ENCODE measurements at regions not wholly inside any gene's neighbourhood (a gene's known extent, or its start where the extent isn't known, plus 50 kb on each side); places are given as distances from the start of the nearest gene placed in this dataset.

DNA sequence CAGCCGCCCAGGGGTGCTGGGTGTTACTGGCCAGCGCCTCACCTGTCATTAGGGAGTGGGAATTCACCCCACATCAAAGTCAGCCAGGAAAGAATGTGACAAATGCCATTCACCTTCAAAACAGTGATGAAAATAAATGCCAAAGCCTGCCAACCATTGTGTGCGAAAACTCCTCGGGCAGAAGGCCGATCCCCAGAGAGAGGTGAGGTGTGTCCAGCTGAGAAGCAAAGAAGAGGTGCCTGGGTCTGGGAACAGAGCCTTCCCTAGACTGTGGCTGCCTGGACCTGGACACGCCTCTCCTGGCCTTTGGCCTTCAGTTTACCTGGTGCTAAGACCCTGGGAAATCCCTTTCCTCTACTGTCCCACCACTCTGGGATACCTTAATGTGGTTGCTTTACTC is 142.7 kb downstream of the CYP26B1 start:
- TF ChIP-seq, protein P1, sequence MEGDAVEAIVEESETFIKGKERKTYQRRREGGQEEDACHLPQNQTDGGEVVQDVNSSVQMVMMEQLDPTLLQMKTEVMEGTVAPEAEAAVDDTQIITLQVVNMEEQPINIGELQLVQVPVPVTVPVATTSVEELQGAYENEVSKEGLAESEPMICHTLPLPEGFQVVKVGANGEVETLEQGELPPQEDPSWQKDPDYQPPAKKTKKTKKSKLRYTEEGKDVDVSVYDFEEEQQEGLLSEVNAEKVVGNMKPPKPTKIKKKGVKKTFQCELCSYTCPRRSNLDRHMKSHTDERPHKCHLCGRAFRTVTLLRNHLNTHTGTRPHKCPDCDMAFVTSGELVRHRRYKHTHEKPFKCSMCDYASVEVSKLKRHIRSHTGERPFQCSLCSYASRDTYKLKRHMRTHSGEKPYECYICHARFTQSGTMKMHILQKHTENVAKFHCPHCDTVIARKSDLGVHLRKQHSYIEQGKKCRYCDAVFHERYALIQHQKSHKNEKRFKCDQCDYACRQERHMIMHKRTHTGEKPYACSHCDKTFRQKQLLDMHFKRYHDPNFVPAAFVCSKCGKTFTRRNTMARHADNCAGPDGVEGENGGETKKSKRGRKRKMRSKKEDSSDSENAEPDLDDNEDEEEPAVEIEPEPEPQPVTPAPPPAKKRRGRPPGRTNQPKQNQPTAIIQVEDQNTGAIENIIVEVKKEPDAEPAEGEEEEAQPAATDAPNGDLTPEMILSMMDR (conservative IDR thresholded peaks at IDR 0.05; ENCODE audit: low read depth, low read length): no peak
- no peak for TF ChIP-seq EZH2 (IDR thresholded peaks at IDR 0.05; ENCODE audit: borderline replicate concordance, low read depth, low read length, poor library complexity, severe bottlenecking)

All from A673 (cell line).